ENCODE measurements at regions not wholly inside any gene's neighbourhood (a gene's known extent, or its start where the extent isn't known, plus 50 kb on each side); places are given as distances from the start of the nearest gene placed in this dataset.

- intact Hi-C loops (cut with DNase I): no loop called here
- no peaks in the 10 kb centered on the region for H3K36me3 ChIP-seq (ENCODE audit: insufficient read depth in 1 of 2, low read depth in 1 of 2)
- ATAC-seq (peak in 3 of 4 donors; percentile 45 to 62 (median 56)), DNase-seq (peak; percentile 58 to 76)
- H3K27me3 ChIP-seq (ENCODE audit: insufficient read depth in 3 of 3, low read length in 2 of 3): no peaks in the 10 kb centered on the region
- TF ChIP-seq, protein P1, sequence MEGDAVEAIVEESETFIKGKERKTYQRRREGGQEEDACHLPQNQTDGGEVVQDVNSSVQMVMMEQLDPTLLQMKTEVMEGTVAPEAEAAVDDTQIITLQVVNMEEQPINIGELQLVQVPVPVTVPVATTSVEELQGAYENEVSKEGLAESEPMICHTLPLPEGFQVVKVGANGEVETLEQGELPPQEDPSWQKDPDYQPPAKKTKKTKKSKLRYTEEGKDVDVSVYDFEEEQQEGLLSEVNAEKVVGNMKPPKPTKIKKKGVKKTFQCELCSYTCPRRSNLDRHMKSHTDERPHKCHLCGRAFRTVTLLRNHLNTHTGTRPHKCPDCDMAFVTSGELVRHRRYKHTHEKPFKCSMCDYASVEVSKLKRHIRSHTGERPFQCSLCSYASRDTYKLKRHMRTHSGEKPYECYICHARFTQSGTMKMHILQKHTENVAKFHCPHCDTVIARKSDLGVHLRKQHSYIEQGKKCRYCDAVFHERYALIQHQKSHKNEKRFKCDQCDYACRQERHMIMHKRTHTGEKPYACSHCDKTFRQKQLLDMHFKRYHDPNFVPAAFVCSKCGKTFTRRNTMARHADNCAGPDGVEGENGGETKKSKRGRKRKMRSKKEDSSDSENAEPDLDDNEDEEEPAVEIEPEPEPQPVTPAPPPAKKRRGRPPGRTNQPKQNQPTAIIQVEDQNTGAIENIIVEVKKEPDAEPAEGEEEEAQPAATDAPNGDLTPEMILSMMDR (IDR thresholded peaks at IDR 0.05): no peak
- no peak overlapping the region for H3K4me3 ChIP-seq
- WGBS, 3 donors: 49 to 66% (median 55%) methylated on average over 7 of the region's 7 CpGs
- peaks cover 4% of the 10 kb centered on the region for H3K4me1 ChIP-seq
- H3K9me3 ChIP-seq: no peaks in the 10 kb centered on the region
- H3K27ac ChIP-seq: no peak overlapping the region
Measured at GRCh38 chr2:217691920-217692666, 310.7 kb downstream of the TNS1 start.

DNA sequence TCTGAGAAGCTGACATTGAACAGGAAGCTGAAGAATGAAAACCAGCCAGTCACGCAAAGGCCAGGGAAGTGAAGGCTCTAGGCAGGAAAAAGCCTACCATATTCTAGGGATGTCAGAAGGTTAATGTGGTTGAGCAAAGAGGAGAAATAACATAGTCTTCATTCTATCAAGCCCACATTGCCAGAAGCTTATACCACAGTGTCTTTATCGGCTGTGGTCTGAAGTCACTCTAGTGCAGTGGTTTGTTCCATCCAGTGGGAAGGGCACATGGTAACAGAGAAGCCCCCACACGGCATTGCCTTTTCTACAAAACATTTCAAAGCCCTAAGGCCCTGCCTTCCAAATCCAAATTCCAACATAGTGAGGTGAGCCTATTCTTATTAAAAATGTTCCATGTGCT lies 311.3 kb downstream of the TNS1 start:
- intact Hi-C loops (cut with DNase I): no loop called here
- TF ChIP-seq, protein P1 (IDR thresholded peaks at IDR 0.05): no peak
- peaks cover 4% of the 10 kb centered on the region for H3K4me1 ChIP-seq
- ATAC-seq: no peak
- H3K9me3 ChIP-seq: no peaks in the 10 kb centered on the region
- no peak overlapping the region for H3K4me3 ChIP-seq
- H3K27me3 ChIP-seq (ENCODE audit: insufficient read depth in 3 of 3, low read length in 2 of 3): no peaks in the 10 kb centered on the region
- no peaks in the 10 kb centered on the region for H3K36me3 ChIP-seq (ENCODE audit: insufficient read depth in 1 of 2, low read depth in 1 of 2)
- WGBS, 3 donors: 66 to 84% (median 71%) methylated on average over 3 of the region's 3 CpGs
- no peak for DNase-seq
- H3K27ac ChIP-seq: no peak overlapping the region

GRCh38 chr2:217689053-217689452 lies 313.7 kb downstream of the TNS1 start:
- no peaks in the 10 kb centered on the region for H3K27me3 ChIP-seq (ENCODE audit: insufficient read depth in 3 of 3, low read length in 2 of 3)
- H3K4me3 ChIP-seq: no peak overlapping the region
- 75 to 90% (median 89%) methylated on average over 1 of the region's 1 CpG for WGBS, 3 donors
- ATAC-seq (no peak), DNase-seq (no peak)
- H3K9me3 ChIP-seq: no peaks in the 10 kb centered on the region
- TF ChIP-seq, protein P1 (IDR thresholded peaks at IDR 0.05): no peak
- no peaks in the 10 kb centered on the region for H3K36me3 ChIP-seq (ENCODE audit: insufficient read depth in 1 of 2, low read depth in 1 of 2)
- H3K27ac ChIP-seq: no peak overlapping the region
- no peaks in the 10 kb centered on the region for H3K4me1 ChIP-seq
- intact Hi-C loops (cut with DNase I): no loop called here

- intact Hi-C loops (cut with DNase I): no loop called here
- no peak overlapping the region for H3K4me3 ChIP-seq
- ATAC-seq: no peak
- no peaks in the 10 kb centered on the region for H3K27me3 ChIP-seq (ENCODE audit: insufficient read depth in 3 of 3, low read length in 2 of 3)
- H3K4me1 ChIP-seq: no peaks in the 10 kb centered on the region
- H3K36me3 ChIP-seq (ENCODE audit: insufficient read depth in 1 of 2, low read depth in 1 of 2): no peaks in the 10 kb centered on the region
- 68 to 86% (median 78%) methylated on average over 3 of the region's 3 CpGs for WGBS, 3 donors
- H3K9me3 ChIP-seq: no peaks in the 10 kb centered on the region
- H3K27ac ChIP-seq: no peak overlapping the region
- TF ChIP-seq, protein P1 (IDR thresholded peaks at IDR 0.05): no peak
- no peak for DNase-seq
Measured at GRCh38 chr2:217688494-217688893, 314.3 kb downstream of the TNS1 start.

DNA sequence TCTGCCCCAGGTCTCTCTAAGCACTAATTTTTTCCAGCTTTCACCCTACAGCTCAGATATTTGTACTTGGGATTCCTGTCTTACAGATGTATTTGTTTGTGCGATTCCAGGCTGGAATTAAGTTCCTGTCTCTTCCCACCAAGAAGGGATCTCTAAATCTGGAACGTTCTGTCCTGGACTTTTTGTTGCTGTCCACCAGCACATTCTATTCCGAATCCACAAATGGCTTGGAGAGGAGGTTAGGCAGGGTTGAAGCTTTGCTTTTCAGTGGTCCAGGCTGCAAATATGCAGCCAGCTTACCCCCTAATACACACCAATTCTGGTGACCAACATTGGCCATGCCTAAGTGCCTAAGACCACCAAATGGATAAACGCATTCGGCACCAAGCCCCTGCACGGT lies 315.0 kb downstream of the TNS1 start:
- Histone ChIP-seq H3K36me3 (ENCODE audit: insufficient read depth in 1 of 2, low read depth in 1 of 2) (no peaks in the 10 kb centered on the region), H3K27me3 (ENCODE audit: insufficient read depth in 3 of 3, low read length in 2 of 3) (no peaks in the 10 kb centered on the region), H3K4me3 (no peak overlapping the region), H3K4me1 (no peaks in the 10 kb centered on the region), H3K27ac (no peak overlapping the region), H3K9me3 (no peaks in the 10 kb centered on the region)
- intact Hi-C loops (cut with DNase I): no loop called here
- 48 to 82% (median 56%) methylated on average over 6 of the region's 6 CpGs for WGBS, 3 donors
- TF ChIP-seq, protein P1 (IDR thresholded peaks at IDR 0.05): no peak
- ATAC-seq: no peak
- no peak for DNase-seq

Measured in psoas muscle (tissue), 7 donors.